OCI-LY7 (cell line): ENCODE measurements at regions not wholly inside any gene's neighbourhood (a gene's known extent, or its start where the extent isn't known, plus 50 kb on each side); places are given as distances from the start of the nearest gene placed in this dataset.

ENCODE experiments used
- BruUV-seq: library from RNA; stranded (reverse); fragments of 400-500 nt; replicated peaks from 2 replicates; lab custom pipeline; 2021; lab: Mats Ljungman, UMichigan
- CTCF ChIA-PET: fragments of 300-600 bp; sonication (Branson Sonifier 250); formaldehyde crosslinking; loops from one replicate; lab custom pipeline; 2022; ENCODE audit warnings: antibody characterized with exemption; ENCODE audit not compliant: unreplicated experiment; lab: Charles Lee
- POLR2A ChIA-PET: fragments of 300-600 bp; sonication (Branson Sonifier 250); formaldehyde crosslinking; loops from one replicate; lab custom pipeline; 2022; ENCODE audit warnings: antibody characterized with exemption; lab: Charles Lee
- DNase-seq: peaks from one replicate; pipeline ENCODE4 v3.0.0-alpha.2; 2015; ENCODE audit warnings: low spot score
- H2AFZ ChIP-seq: fragments of 200-600 bp; sonication (generic), shearing (Covaris generic); 2 replicates; pipeline ENCODE4 v1.6.1; 2014; ENCODE audit warnings: mild to moderate bottlenecking, antibody characterized with exemption, low read length, moderate library complexity
- H3K27ac ChIP-seq: fragments of 200-600 bp; sonication (generic); 2 replicates; pipeline ENCODE4 v1.5.1; 2014; ENCODE audit warnings: mixed run types, low read depth, mild to moderate bottlenecking, moderate library complexity, low read length, inconsistent platforms; ENCODE audit not compliant: poor library complexity, severe bottlenecking
- H3K36me3 ChIP-seq: fragments of 200-600 bp; sonication (generic); 2 replicates; pipeline ENCODE4 v1.6.1; 2014; ENCODE audit warnings: mild to moderate bottlenecking, antibody characterized with exemption, low read length, moderate library complexity, mixed read lengths; ENCODE audit not compliant: insufficient read depth
- H3K4me1 ChIP-seq: fragments of 200-600 bp; sonication (generic); 2 replicates; pipeline ENCODE4 v1.5.1; 2014; ENCODE audit warnings: mild to moderate bottlenecking, low read length; ENCODE audit not compliant: insufficient read depth, poor library complexity, severe bottlenecking
- H3K4me2 ChIP-seq: fragments of 200-600 bp; sonication (generic); 2 replicates; pipeline ENCODE4 v1.6.1; 2014; ENCODE audit warnings: mild to moderate bottlenecking, low read length
- H3K4me3 ChIP-seq: fragments of 200-600 bp; sonication (generic); 2 replicates; pipeline ENCODE4 v1.5.1; 2014; ENCODE audit warnings: mild to moderate bottlenecking, low read depth, low read length; ENCODE audit not compliant: poor library complexity, severe bottlenecking
- H3K79me2 ChIP-seq: fragments of 200-600 bp; sonication (generic); 2 replicates; pipeline ENCODE4 v1.6.1; 2016; ENCODE audit warnings: low read depth, mild to moderate bottlenecking, low read length, moderate library complexity, mixed read lengths; ENCODE audit not compliant: insufficient read depth
- H3K9me2 ChIP-seq: fragments of 200-600 bp; sonication (generic); 2 replicates; pipeline ENCODE4 v1.6.1; 2016; ENCODE audit warnings: mild to moderate bottlenecking, low read length, mixed read lengths; ENCODE audit not compliant: insufficient read depth
- H3K9me3 ChIP-seq: fragments of 200-600 bp; sonication (generic); 2 replicates; pipeline ENCODE4 v1.6.1; 2014; ENCODE audit warnings: mild to moderate bottlenecking, mixed run types, low read length, mixed read lengths
- H4K20me1 ChIP-seq: fragments of 200-600 bp; sonication (generic); 2 replicates; pipeline ENCODE4 v1.6.1; 2014; ENCODE audit warnings: mild to moderate bottlenecking, antibody characterized with exemption, low read length, moderate library complexity, mixed read lengths; ENCODE audit not compliant: insufficient read depth
- EZH2phosphoT487 ChIP-seq: fragments of 200-600 bp; sonication (generic); IDR thresholded peaks from 2 replicates; pipeline ENCODE4 v1.6.1; 2018; ENCODE audit warnings: low read depth, borderline replicate concordance, mild to moderate bottlenecking, mixed run types, antibody characterized with exemption, low read length, moderate library complexity, mixed read lengths
- intact Hi-C: fragments of 100-400 bp; cut with micrococcal nuclease; formaldehyde crosslinking; loops from one replicate; pipeline ENCODE4 v1.10.0; 2022; ENCODE audit not compliant: unreplicated experiment
- TF ChIP-seq, protein P1 (sequence below): fragments of 200-600 bp; sonication (generic); conservative IDR thresholded peaks from 2 replicates; pipeline ENCODE4 v1.5.1; 2014; ENCODE audit warnings: mild to moderate bottlenecking, antibody characterized with exemption, low read length, moderate library complexity, mixed read lengths

DNA sequence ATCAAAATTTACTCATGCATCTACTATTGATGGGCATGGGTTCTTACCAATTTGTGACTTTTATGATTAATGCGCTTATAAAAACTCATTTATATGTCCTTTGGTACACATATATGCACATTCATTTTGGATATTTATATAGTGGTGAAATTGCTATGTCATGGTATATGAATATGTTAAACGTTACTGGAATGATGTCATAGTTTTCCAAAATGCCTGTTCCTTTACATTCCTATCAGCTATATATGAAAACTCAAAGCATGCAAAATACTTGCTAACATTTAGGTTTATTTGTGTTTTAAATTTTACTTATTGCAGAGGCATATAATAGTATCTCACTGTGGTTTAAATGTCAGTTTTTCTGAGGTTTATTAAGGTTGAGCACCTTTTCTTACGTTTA lies 1403.1 kb downstream of the HACE1 start:
- Histone ChIP-seq H4K20me1 (no peaks in the 10 kb centered on the region), H2AFZ (no peak overlapping the region), H3K9me3 (no peaks in the 10 kb centered on the region), H3K79me2 (no peaks in the 10 kb centered on the region), H3K27ac (no peak overlapping the region), H3K4me1 (no peaks in the 10 kb centered on the region), H3K4me2 (no peak overlapping the region), H3K36me3 (no peaks in the 10 kb centered on the region), H3K9me2 (no peaks in the 10 kb centered on the region), H3K4me3 (no peak overlapping the region)
- no peak for DNase-seq
- TF ChIP-seq, protein P1, sequence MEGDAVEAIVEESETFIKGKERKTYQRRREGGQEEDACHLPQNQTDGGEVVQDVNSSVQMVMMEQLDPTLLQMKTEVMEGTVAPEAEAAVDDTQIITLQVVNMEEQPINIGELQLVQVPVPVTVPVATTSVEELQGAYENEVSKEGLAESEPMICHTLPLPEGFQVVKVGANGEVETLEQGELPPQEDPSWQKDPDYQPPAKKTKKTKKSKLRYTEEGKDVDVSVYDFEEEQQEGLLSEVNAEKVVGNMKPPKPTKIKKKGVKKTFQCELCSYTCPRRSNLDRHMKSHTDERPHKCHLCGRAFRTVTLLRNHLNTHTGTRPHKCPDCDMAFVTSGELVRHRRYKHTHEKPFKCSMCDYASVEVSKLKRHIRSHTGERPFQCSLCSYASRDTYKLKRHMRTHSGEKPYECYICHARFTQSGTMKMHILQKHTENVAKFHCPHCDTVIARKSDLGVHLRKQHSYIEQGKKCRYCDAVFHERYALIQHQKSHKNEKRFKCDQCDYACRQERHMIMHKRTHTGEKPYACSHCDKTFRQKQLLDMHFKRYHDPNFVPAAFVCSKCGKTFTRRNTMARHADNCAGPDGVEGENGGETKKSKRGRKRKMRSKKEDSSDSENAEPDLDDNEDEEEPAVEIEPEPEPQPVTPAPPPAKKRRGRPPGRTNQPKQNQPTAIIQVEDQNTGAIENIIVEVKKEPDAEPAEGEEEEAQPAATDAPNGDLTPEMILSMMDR: no peak
- TF ChIP-seq EZH2phosphoT487: no peak
- CTCF ChIA-PET: no interaction called here
- POLR2A ChIA-PET: no interaction called here
- intact Hi-C loops: no loop called here
- BruUV-seq: no TSS peak

DNA sequence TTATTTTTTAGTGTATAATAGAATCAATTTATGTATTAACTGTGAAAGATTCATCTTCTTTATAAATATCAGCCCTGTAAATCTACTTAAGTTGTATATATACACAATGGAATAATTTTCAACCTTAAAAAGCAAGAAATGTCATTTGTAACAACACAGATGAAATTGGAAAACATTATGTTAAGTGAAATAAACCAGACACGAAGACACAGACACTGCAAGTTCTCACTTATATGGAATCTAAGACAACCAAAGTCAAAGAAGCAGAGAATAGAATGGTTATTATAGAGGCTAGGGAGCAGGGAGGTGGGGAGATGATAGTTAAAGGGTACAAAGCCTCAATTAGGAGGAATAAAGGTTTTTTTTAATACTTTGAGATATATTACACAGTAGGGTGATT lies 1404.4 kb downstream of the HACE1 start:
- Histone ChIP-seq H2AFZ (no peak overlapping the region), H3K4me3 (no peak overlapping the region), H3K27ac (no peak overlapping the region), H3K36me3 (no peaks in the 10 kb centered on the region), H3K9me2 (no peaks in the 10 kb centered on the region), H3K4me1 (no peaks in the 10 kb centered on the region), H3K79me2 (no peaks in the 10 kb centered on the region), H3K4me2 (no peak overlapping the region), H3K9me3 (no peaks in the 10 kb centered on the region), H4K20me1 (no peaks in the 10 kb centered on the region)
- no peak for TF ChIP-seq EZH2phosphoT487
- TF ChIP-seq, protein P1: no peak
- BruUV-seq: no TSS peak
- DNase-seq: no peak
- POLR2A ChIA-PET: no interaction called here
- intact Hi-C loops: no loop called here
- CTCF ChIA-PET: no interaction called here

DNA sequence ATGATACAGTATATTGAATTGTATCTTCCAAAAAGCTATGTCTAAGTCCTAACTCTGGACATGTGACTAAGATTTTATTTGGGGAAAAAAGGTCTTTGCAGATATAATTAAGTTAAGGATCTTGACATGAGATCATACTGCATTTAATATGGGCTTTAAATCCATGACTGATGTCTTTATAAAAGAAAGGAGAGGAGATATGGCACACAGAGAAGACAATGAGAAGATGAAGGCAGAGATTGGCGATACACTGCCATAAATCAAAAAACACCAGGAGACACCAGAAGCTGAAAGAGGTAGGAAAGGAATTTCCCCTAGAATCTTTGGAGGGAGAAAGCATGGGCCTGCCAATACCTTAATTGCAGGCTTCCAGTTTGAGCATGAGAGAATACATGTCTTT lies 1450.2 kb downstream of the HACE1 start:
- BruUV-seq: no TSS peak
- intact Hi-C loops: no loop called here
- Histone ChIP-seq H3K36me3 (no peaks in the 10 kb centered on the region), H3K4me2 (no peak overlapping the region), H2AFZ (no peak overlapping the region), H3K4me3 (no peak overlapping the region), H3K9me3 (no peaks in the 10 kb centered on the region), H3K79me2 (no peaks in the 10 kb centered on the region), H3K27ac (no peak overlapping the region), H3K4me1 (no peaks in the 10 kb centered on the region), H3K9me2 (no peaks in the 10 kb centered on the region), H4K20me1 (no peaks in the 10 kb centered on the region)
- DNase-seq: no peak
- CTCF ChIA-PET: no interaction called here
- TF ChIP-seq, protein P1: no peak
- TF ChIP-seq EZH2phosphoT487: no peak
- POLR2A ChIA-PET: interaction anchor here (0.6 kb wide), 1 partner anchor 318 kb away, joined by 3 read pairs; no protein-coding TSS in a partner anchor
